ENCODE measurements at regions not wholly inside any gene's neighbourhood (a gene's known extent, or its start where the extent isn't known, plus 50 kb on each side); places are given as distances from the start of the nearest gene placed in this dataset.

DNA sequence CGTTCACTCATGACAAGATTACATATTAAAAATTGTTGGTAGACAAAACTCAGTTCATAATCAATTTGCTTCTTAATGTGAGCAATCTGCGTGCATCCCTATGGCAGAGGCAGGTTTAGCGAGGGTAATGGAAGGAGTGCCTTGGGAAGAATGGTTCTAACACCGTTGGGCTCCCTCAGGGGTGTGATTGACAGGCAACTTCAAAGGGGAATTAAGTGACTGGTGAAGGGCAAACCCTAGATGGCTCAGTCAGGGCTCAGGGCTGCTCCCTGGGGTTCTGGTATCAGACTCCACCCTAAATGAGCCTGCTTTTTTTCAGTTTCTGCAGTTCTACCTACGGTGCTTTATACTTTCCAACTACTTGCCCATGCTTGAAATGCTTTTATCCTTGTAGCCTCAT is 419.5 kb upstream of the CELF4 start:
- no peak for DNase-seq

DNA sequence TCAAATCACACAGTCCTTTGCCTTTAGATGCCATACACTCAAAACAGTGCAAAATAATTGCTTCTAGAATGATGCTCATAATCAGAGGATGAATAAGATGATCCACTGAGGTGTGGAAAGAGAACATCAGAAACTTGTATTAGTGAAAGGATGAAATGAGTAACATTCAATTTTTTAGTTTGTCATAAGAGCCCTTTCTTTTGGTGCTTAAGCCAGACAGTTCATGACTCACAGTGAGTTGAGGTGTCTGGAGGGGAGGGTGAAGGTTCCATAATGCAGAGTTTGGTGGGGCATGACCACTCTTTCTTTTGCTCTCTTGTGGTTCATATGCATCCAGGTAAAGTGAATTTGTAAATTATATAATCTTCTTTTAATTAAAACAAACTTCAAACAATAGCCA is 415.0 kb upstream of the CELF4 start:
- no peak for DNase-seq

DNA sequence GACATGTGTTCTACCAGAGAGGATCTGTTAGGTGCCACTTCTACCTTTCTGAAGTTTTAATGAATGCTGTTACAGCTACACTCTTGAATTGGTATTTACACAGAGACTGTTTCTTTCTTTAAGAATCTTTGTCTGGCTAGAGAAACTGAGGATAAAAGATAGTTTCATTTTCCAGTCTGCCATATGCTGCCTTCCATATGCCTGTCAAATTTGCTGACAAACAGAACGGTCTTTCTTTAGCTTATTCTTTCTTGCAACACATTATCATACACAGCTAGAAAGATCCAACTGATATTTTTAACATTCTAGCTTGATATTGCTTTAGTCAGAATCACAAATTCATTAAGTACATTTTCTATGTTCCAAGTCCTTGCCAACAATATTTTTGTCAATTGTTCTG is 409.8 kb upstream of the CELF4 start:
- DNase-seq: no peak

DNA sequence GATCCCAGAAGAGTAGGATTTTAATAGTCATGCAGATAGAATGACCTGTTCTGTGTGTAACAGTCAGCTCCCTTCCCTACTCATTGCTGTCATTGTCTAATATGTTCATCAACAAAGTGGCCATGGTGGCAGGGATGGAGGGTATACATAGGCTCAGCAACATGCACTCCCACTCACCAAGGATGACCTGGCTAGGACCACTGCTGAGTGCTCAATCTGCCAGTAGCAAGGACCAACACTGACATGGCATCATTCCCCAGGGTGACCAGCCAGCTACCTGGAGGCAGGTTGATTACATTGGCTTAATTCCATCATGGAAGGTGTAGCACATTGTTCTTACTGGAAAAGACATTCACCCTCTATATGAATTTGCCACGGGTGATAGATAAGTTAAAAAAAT is 401.7 kb upstream of the CELF4 start:
- no peak for DNase-seq

GRCh38 chr18:37965572-37965970 is 400.0 kb upstream of the CELF4 start:
- DNase-seq: no peak

GRCh38 chr18:37964885-37965571 is 399.4 kb upstream of the CELF4 start:
- no peak for DNase-seq

DNA sequence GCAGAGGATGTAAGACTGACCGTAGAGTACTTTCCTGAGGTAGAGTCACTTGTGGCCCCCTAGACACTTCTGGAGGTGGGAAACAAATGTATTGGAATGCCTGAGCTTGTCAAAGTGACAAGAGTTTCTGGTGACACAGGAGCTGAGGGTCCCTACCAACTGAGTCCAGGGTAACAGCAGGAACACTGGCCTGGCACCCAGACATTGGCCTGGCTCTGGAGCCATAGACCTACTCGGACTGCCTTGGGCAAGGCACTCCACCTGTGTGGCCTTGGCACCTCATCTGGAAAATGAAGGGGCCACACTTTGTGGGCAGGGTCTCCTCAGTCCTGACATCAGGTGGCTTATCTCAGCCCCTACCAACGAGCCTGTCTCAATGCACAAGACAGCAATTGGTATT is 398.2 kb upstream of the CELF4 start:
- no peak for DNase-seq

DNA sequence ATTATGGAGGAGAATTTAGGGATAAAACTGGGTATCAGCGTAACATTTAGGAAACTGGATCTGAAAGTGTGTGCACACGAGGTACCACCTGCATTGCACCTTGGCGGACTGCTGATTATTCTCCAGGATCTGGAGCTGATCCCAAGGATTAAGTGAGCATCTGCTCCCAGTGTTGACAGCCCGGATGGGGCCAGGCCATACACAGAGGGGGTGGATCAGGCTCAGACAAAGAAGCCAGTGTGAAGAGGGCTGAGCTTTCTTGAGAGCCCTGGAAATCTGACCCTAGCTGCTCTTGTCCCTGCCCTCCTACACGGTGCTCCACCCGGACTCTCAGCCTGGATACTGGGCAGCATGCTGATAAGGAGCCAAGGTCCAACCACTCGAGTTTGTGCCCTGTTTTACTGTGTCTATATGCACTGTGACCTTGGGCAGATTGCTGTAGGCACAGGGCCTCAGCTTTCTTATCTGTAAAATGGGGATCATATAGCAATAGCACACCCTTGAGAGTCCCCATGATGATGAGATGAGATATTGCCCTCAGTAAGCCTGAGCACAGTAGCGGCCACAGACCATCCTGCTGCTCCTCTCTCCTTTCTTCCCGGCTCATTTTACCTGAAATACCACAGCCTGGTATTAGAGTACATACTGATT is 396.8 kb upstream of the CELF4 start:
- DNase-seq: no peak

- no peak for DNase-seq
Observed at GRCh38 chr18:37958499-37958898, 392.9 kb upstream of the CELF4 start.

- no peak for DNase-seq
Observed at GRCh38 chr18:37956902-37957301, 391.3 kb upstream of the CELF4 start.

GRCh38 chr18:37956020-37956419 is 390.4 kb upstream of the CELF4 start:
- no peak for DNase-seq

GRCh38 chr18:37955201-37955600 is 389.6 kb upstream of the CELF4 start:
- no peak for DNase-seq

GRCh38 chr18:37953876-37954275 is 388.3 kb upstream of the CELF4 start:
- peak; percentile 6 for DNase-seq

GRCh38 chr18:37948471-37948870 is 382.9 kb upstream of the CELF4 start:
- DNase-seq: no peak

GRCh38 chr18:37946324-37946723 is 380.7 kb upstream of the CELF4 start:
- DNase-seq: no peak

DNA sequence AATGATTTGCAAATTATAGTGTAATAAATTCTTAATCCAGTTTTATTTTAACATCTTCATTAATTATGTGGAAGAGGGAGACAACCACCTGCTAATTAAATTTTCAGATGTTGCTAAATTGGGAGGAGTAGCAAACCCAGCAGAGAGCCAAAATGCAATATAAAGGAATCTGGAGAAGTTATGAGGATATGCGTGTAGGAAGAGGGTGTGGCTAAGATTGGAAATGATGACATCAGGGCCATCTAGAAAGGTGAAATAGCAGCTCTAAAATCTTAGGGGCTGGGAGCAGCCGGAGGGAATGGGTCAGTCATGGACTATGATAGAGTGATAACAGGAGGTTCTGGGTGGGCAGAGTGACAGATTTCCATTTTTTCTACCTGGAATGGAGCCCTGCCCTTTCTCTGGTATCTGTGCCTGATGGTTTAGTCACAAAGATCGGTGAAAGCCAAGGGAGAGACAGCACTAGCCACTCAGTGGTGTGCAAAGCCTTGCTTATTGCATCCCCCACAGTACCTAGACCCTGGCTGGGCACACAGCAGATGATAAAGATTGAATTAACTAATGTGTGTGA is 379.2 kb upstream of the CELF4 start:
- no peak for DNase-seq

GRCh38 chr18:37937287-37937686 is 371.7 kb upstream of the CELF4 start:
- DNase-seq: no peak

DNA sequence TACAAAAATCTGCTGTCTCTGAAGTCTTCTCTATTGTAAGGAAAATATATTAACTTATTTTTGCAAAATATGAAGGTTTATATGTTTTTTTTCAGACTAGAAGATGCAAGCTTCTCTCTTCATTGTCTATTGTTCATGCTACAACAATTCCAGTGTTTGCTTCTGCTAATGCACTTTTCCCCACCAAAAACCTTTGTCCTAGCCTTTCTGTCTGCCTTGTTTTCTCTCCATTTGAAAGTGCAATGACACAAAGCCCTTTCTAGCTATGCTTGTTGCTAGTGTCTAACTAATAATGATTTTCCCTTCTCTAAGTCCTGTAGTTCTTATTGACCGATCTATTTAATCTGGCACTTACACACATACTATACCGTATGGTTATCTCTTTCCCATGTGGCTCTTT is 369.5 kb upstream of the CELF4 start:
- no peak for DNase-seq

DNA sequence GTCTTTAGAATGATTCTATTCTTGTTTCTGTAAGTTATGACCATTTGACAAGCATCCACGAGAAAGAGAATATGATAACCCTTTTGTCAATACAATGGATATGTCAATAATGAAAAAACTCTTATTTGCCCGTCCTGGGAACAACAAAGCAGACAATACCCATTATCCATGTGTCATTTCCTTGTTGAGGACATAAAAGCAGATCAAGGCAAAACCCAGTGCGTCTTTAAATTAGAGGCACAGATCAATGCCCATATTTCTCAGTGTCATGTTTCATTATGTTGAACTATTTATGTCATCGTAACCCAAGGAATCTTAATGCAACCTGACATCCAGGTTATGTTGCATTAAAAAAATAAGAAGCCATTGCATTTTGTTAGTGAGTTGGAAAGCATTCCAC is 365.0 kb upstream of the CELF4 start:
- DNase-seq: no peak

- DNase-seq: no peak
Observed at GRCh38 chr18:37922162-37922561, 356.6 kb upstream of the CELF4 start.

DNA sequence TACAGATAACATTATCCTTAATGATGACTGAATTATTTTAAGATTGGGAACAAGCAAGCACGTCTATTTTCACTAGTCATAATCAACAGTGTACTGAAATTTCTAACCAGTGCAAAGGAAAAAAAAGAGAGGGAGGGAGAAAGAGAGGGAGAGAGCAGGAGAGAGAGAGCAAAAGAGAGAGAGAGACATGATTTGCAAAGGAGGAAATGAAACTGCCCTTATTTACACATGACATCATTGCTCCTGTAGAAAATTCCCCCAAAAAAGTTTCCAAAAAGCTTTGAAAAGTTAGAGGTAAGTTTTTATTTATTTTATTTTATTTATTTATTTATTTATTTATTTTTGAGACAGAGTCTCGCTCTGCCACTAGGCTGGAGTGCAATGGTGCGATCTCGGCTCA is 355.3 kb upstream of the CELF4 start:
- no peak for DNase-seq

DNA sequence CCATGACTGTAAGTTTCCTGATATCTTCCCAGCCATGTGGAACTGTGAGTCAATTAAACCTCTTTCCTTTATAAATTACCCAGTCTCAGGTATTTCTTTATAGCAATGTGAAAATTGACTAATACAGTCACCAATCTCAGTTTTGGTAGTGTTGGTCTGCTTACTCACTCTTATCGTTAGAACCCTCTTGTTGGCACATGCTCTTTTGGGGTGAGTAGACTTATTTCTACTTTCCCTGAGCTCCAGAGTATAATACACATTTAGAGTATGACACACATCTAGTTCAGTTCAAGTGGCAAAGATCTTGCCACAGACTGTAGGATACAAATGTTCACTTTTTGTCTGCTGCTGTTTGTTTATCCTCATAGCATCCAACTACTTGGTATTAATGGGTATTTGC is 347.5 kb upstream of the CELF4 start:
- DNase-seq: no peak

DNA sequence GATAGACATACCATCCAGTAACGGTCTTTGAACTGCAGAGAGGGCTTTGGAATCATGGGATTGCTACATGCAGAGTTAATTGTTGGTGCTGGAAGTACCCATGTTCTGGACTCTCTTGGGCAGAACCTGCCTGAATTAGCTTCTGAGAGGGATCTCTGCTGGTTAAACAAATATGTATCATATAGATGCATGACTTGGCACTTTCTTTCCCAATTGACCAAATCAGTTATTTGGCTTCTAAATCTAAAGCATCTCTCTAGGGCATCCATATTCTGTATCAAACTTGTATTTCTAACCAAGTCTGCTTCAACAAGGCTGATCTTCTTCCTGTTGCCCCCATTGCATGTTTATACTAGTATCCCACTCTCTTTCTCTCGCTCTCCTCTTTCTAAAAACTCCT is 336.7 kb upstream of the CELF4 start:
- DNase-seq: no peak

GRCh38 chr18:37900326-37900725 is 334.7 kb upstream of the CELF4 start:
- no peak for DNase-seq

DNA sequence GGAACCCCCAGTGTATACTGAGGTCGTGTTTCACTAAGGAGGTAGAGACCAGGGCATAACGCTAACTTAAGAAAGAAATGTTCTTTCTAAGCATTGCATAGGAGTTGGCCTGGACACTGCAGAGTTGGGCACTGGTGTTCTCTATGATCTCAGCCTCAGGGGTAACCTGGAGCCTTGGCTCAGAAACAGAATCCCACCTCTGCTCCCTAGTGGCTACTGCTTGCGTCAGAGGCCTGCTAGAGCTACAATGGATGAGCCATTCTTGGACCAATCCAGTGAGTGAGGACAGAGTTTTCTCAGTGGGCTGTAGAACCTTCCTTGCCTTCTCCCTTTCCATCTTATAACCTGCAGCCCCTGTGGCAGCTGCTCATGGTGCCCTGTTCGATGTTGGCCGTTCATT is 324.4 kb upstream of the CELF4 start:
- DNase-seq: no peak
